KOPT-K1 (cell line): ENCODE measurements at regions not wholly inside any gene's neighbourhood (a gene's known extent, or its start where the extent isn't known, plus 50 kb on each side); places are given as distances from the start of the nearest gene placed in this dataset.

ENCODE experiments used
- H3K27ac ChIP-seq: fragments of 200-600 bp; sonication (generic); 2 replicates; pipeline ENCODE4 v1.5.1; 2016; ENCODE audit warnings: antibody characterized with exemption, mild to moderate bottlenecking, low read depth, low read length; ENCODE audit not compliant: poor library complexity, severe bottlenecking
- H3K36me3 ChIP-seq: fragments of 200-600 bp; sonication (generic); 2 replicates; pipeline ENCODE4 v1.5.1; 2017; ENCODE audit warnings: antibody characterized with exemption, mild to moderate bottlenecking, low read length, moderate library complexity; ENCODE audit not compliant: insufficient read depth
- H3K9me3 ChIP-seq: fragments of 200-600 bp; sonication (generic); 2 replicates; pipeline ENCODE4 v1.5.1; 2017; ENCODE audit warnings: antibody characterized with exemption, low read length, mild to moderate bottlenecking; ENCODE audit not compliant: insufficient read depth, poor library complexity, severe bottlenecking

DNA sequence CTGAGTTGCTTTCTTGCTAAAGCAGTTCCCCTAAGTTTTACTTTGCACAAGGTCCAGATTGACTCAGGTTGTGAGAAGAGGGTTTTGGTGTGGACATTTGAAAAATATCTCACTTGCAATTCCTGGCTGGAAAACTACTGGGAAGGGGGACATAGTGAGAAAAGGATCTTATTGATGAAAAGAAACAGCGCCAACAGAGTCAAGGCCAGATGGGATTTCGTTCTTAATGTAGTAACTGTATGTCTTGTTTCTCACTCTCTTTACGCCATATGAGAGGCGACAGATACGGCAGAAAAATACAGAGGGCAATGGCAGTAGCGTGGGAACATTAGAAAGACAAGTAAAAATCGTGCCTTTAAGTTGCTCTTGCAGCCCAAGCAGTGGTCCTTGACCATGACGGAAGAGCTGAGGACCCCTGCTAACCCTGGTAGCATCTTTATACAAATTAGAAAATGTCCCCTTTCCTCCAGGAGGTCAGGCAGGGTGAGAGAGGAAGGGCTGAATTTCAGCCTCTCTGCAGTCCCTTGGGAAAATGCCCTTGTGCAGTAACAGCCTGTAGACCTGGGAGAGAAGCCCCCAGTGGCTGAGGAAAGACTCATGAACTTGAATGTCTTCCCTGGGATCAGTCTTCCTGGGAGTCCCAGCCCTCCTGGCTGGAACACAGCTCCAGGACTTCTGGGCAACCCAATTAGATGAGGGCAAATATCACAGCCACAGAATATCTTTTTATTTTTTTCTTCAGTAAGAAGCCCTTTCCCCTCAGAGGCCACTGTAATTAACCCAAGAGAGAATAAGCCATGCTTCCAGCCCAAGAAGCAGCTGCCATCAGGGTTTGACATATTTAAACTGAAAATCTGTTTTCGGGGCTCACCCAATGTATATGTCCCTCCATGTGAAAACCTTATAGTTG is 113.4 kb downstream of the CD47 start:
- Histone ChIP-seq H3K36me3 (no peaks in the 10 kb centered on the region), H3K9me3 (no peaks in the 10 kb centered on the region), H3K27ac (no peak overlapping the region)

DNA sequence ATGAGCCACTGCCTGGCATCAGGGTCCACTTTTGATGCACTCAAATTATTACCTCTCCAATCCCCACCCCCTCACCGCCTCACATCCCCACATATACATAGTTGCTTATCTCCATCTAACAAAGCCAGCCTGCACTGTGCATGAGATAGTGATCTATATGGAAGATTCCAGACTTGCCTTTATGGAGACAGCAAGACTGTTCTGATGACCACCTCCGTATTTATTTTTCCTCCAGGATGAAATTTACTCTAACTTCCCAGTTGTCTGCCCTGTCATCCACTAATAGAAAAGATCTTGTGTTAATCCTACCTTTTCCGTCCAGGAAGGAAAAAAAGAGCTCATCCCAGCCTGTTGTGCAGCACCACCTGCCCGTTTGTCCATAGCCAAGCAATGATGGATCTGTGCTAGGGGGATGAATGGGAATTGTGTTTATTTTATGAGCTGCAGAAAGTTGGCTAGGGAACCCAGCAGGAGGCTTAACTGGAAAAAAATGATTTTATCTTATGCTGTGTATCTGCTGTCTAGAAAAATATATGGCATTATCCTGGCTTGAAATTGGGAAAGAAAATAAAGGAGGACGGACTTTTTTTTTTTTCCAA is 114.5 kb downstream of the CD47 start:
- H3K9me3 ChIP-seq: no peaks in the 10 kb centered on the region

DNA sequence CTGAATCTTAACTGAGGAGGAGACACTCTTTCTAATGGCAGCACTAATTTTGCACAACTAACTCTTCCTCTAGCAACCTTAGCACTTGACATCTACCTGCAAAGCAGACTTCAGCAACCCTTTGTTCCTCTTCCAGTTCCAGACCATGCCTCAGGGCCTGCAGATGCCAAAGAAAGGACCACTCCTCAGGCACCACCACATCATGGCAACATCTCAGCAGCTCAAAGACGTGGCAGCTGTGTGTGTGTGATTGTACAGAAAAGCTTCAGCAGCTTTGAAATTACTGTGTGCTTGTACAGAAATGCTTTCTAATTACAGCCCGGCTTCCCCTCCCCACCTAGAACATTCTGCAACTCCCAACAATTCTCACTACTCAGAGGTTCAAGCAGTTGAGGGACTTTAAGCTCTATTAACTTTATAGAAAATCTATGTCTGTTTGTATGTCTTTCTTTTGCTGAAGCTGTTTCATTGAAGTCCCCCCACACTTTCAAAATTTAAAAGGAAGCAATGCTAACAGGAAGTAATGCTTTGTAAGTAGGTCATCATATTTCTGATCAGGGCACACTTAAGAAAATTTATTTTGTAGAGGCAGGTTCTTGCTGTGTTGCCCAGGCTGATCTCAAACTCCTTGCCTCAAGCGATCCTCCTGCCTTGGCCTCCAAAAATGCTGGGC is 115.2 kb downstream of the CD47 start:
- Histone ChIP-seq H3K27ac (peak overlapping the region; percentile 23), H3K36me3 (no peaks in the 10 kb centered on the region), H3K9me3 (no peaks in the 10 kb centered on the region)

More for the DNA sequence above, 114.5 kb downstream of the CD47 start:
- Histone ChIP-seq H3K27ac (peak overlapping the region; percentile 23), H3K36me3 (no peaks in the 10 kb centered on the region)

DNA sequence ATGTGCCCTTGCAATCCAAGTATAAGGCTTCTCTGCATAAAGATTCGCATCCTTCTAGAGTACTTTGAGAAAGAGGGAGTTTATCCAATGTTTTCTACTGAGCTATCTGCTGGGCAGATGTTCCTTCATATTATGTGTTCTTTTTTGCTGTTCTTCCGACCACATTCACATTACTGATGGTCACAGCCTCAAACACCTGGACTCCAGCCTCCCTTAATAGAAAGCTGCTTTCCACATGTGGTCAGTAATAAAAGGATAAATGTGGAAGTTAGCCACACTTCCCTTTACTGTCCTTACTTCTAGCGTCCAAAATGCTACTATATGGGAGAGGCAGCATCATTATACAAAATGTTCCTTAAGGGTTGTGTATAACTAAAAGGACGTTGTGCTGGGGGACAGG is 116.9 kb downstream of the CD47 start:
- Histone ChIP-seq H3K27ac (no peak overlapping the region), H3K9me3 (no peaks in the 10 kb centered on the region), H3K36me3 (no peaks in the 10 kb centered on the region)

DNA sequence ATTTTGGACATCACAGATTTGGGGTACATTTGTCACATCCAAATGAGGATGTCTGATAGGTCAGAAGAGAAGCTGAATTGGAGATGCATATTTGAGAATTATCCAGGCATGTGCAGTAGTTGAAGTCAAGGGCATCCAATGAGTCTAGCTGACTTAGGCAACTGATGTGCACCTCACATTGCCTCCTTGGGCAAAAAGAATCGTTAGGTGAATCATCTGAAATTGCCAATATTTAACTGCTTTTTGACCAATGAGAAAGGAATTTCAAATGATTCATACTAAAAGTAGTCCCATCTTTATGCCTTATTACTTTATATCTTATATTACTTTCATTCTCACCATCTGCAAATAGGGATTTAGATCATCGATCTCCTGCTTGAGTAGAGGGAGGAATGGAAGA is 117.7 kb downstream of the CD47 start:
- H3K9me3 ChIP-seq: no peaks in the 10 kb centered on the region
- no peaks in the 10 kb centered on the region for H3K36me3 ChIP-seq
- H3K27ac ChIP-seq: no peak overlapping the region

DNA sequence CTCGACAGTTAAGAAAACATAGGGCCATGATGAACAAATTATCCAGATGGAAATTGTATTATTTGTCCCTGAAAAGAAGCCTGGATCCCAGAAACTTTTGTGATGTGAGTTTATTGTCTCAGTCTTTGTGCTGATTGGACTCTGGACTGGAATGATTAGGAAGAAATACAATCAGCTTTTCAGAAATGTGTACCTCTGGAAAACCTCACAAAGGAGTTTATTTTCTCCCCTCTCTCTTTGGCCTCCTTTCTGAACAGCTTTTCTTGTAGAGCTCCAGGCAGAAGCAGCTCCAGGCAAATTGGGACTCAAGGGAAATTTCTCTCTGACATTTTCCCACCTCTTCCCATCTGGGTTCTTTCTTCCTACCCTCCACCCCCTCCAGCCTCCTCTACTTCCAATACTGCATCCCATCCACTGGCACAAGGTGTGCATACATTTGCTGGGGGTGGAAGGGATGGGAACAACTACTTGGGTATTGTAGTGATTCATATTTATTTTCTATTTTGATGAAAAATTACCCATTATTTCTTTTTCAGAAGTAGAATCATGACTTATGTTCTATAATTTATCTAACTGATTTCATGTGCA is 119.7 kb downstream of the CD47 start:
- no peaks in the 10 kb centered on the region for H3K36me3 ChIP-seq
- H3K9me3 ChIP-seq: no peaks in the 10 kb centered on the region
- no peak overlapping the region for H3K27ac ChIP-seq

DNA sequence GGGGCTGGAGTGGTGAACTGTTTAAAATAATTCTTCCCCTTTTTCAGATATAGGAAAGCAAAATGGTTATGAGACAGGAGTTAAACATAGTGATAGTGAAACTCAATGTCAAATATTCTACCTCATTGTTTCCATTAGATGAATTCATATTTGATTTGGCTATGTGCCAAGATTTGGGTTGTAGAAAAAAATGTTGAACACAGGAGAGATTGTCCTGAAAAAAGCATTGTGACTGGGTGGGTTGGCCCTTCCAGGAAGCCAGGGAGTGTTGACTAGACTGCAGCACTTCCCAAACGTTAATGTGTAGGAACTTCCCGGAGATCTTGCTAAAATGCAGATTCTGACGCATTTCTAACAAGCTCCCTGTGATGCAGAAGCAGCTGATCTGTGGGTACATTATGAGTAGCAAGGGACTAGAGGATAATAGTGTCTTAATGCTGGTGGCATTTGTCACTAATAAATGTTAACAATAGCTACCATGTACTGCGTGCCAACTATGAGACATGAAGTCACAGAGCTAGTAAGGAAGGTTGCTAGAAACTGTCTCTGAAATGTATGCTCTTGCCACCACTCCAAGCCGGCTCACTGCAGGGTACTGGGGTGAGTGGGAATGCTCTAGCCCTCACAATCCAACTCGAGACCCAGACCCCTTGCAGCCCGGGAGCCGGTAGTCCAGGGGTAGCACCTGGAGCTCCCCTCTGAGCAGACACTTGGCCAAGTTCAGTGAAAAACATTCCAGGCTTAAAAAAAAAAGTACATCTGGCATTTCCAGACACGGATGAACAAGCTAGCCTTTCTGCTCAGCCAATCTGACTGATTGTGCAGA is 120.6 kb downstream of the CD47 start:
- H3K36me3 ChIP-seq: no peaks in the 10 kb centered on the region
- no peak overlapping the region for H3K27ac ChIP-seq
- no peaks in the 10 kb centered on the region for H3K9me3 ChIP-seq

DNA sequence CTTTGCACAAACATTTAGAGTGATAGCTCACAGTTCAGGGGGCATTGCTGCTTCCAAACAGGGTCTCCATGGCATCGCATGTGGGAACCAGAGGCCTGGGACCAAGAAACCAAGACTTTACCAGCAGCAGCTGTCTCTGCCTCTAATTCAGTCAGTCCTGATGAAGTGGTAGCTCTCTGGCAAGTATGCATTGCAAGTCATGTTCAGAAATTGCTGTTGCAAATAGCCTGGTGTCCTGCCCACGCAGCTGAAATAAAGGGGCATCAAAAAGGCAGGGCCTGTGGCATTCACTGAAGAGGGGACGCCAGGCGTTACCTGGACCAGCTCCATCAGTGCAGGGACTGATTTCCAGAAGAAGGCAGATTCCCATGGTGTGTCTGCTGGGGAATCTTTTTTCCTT is 121.3 kb downstream of the CD47 start:
- H3K9me3 ChIP-seq: no peaks in the 10 kb centered on the region
- no peak overlapping the region for H3K27ac ChIP-seq
- H3K36me3 ChIP-seq: no peaks in the 10 kb centered on the region

DNA sequence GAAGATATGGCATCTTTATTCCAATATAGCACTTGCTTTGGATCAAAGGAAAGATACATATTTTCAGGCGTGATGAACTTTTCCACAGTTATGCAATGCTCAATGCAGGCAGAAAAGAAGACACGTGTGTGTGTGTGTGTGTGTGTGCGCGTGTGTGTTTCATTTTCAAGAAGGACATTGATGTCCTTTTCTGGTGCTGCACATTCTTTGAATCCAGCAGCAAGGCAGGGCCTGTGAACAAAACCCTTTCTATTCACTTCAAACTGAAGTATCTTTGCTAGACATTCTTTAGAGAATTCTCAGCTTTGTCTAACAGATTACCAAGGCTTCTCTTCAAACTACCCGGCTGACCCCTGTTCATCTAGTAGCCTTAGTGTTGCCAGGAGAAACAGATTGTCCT is 124.6 kb downstream of the CD47 start:
- H3K36me3 ChIP-seq: no peaks in the 10 kb centered on the region
- no peak overlapping the region for H3K27ac ChIP-seq
- H3K9me3 ChIP-seq: no peaks in the 10 kb centered on the region

DNA sequence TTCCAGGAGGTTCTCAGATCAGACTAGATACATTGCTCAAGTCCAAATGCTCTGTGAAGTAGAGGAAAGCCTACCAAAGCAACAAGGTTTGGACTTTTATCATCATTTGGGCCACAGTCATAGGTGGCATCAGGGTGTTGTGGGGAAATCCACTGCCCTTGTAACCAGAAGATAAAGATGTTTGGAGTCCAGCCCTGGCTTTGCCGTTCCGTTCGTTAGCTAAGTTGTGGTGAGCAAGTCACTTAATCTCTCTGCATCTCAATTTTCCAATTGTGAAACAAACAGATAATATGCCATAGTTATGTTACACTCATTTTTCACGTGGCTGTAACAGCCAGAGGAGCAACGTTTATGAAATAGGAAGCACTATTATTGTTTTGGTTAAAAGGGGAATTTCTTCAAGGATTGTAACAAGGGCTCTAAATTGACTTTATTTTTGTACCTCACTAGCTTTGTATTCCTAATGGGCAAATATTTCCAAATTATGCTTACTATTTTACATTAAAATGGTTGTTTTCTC is 125.6 kb downstream of the CD47 start:
- H3K36me3 ChIP-seq: no peaks in the 10 kb centered on the region
- H3K9me3 ChIP-seq: no peaks in the 10 kb centered on the region
- no peak overlapping the region for H3K27ac ChIP-seq

DNA sequence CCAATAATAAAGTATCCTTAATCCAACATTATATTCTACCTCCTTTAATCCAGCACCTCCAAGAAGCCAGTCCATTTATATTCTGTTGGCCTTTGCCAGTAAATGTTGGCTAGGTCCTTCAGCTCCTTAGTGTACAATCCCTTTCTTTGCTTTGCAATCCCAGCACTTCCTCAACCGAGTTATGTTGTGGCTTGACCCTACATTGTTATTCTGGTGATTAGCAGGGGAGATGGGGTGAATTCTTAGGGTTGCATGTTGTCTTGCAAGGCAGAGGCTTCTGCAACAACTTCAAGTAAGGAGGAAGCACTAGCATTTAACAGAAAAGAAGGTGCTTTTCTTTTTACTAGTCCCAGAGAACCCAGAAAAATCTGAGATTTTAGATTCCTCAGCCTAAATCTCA is 127.2 kb downstream of the CD47 start:
- H3K9me3 ChIP-seq: no peaks in the 10 kb centered on the region
- no peaks in the 10 kb centered on the region for H3K36me3 ChIP-seq
- no peak overlapping the region for H3K27ac ChIP-seq

DNA sequence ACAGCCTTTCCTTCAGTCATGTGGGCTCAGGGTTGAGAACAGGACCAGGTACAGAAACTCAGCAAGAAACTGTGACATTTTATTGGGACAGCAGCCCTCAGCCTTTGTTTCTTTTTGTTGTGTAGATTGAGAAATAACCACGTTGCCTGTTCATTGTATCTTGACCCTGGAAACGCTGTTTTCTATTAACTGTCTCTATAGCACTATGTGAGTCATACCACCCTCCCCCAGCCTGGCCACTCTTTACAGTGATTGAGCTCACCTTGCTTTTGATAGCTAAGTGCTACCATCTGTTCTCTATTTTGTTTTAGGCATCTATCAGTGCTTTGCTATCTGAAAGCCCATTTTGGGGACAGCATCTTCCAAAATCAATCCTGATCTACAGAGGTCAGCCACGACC is 127.9 kb downstream of the CD47 start:
- H3K9me3 ChIP-seq: no peaks in the 10 kb centered on the region
- no peak overlapping the region for H3K27ac ChIP-seq
- H3K36me3 ChIP-seq: no peaks in the 10 kb centered on the region

DNA sequence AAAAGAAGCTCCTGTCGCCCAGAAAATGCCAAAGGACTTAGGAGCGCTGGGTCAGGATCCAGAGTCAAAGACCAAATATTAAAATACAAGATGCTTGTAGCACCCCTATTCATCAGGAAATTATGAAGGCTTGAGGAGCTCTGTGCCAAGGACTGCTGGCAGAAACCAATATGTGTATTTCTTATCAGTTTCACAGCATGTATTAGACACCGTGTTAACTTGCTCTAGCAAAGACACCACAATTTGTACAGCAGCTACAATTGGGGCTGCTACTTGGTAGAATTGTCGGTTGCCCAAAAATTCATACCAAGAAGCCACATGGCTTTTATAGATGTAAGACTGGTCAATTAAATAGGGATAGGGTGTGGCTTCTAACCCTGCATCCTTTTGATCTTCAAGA is 128.8 kb downstream of the CD47 start:
- no peak overlapping the region for H3K27ac ChIP-seq
- no peaks in the 10 kb centered on the region for H3K36me3 ChIP-seq
- H3K9me3 ChIP-seq: no peaks in the 10 kb centered on the region

DNA sequence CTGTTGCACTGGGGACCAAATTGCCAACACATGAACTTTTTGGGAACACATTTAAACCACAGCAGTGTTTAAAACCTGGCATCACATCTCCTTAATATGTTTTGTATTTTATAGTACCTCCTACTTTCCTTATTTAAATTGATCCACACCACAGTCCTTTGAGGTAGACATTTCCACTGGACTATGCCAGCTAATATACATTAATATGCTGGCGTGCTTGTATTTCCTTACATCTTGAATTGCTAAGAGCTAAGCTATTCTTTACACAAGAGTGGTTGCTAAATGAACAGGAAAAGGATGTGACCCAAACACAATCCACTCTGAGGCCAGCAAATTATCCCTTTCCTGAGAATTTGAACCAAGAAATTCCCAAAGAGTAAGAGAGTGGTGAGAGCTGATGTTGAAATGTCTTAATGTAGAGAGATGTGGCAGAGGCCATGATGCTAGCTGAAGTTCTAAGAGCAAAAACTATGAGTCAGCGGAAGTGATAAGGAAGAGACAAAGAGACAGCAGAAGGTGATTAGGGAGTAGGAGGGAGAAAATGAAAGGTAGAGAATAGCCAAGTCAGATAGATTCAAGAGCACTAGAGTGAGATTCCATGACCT is 131.2 kb downstream of the CD47 start:
- no peaks in the 10 kb centered on the region for H3K9me3 ChIP-seq
- H3K27ac ChIP-seq: no peak overlapping the region
- no peaks in the 10 kb centered on the region for H3K36me3 ChIP-seq
